Pons (tissue), 1 donor: ENCODE measurements at regions not wholly inside any gene's neighbourhood (a gene's known extent, or its start where the extent isn't known, plus 50 kb on each side); places are given as distances from the start of the nearest gene placed in this dataset.

Source experiments
- DNase-seq: peaks from one replicate; pipeline ENCODE4 v3.0.0-alpha.2; 2016; ENCODE audit warnings: low spot score

GRCh38 chr13:109977212-109977968 lies 191.0 kb upstream of the IRS2 start:
- DNase-seq = no peak

GRCh38 chr13:109976206-109976997 lies 190.0 kb upstream of the IRS2 start:
- DNase-seq = no peak

- DNase-seq = no peak
These were observed 188.0 kb upstream of the IRS2 start for GRCh38 chr13:109974354-109974753.

GRCh38 chr13:109973279-109973678 lies 186.9 kb upstream of the IRS2 start:
- no peak for DNase-seq

- no peak for DNase-seq
These were observed 185.2 kb upstream of the IRS2 start for GRCh38 chr13:109971456-109972090.

GRCh38 chr13:109971006-109971405 lies 184.6 kb upstream of the IRS2 start:
- DNase-seq = no peak

GRCh38 chr13:109968876-109969577 lies 182.6 kb upstream of the IRS2 start:
- no peak for DNase-seq

GRCh38 chr13:109963960-109964563 lies 177.7 kb upstream of the IRS2 start:
- DNase-seq = no peak

GRCh38 chr13:109963384-109963783 lies 177.0 kb upstream of the IRS2 start:
- no peak for DNase-seq

GRCh38 chr13:109959903-109960302 lies 173.5 kb upstream of the IRS2 start:
- no peak for DNase-seq

- no peak for DNase-seq
These were observed 171.5 kb upstream of the IRS2 start for GRCh38 chr13:109957875-109958274.

- DNase-seq = no peak
These were observed 169.2 kb upstream of the IRS2 start for GRCh38 chr13:109955598-109955997.

GRCh38 chr13:109954441-109954840 lies 168.1 kb upstream of the IRS2 start:
- DNase-seq = no peak

GRCh38 chr13:109951491-109951890 lies 165.1 kb upstream of the IRS2 start:
- no peak for DNase-seq

- DNase-seq = no peak
These were observed 163.0 kb upstream of the IRS2 start for GRCh38 chr13:109949397-109949796.

GRCh38 chr13:109947006-109947405 lies 160.6 kb upstream of the IRS2 start:
- DNase-seq = no peak

- no peak for DNase-seq
These were observed 159.0 kb upstream of the IRS2 start for GRCh38 chr13:109945206-109945960.

- DNase-seq = no peak
These were observed 155.6 kb upstream of the IRS2 start for GRCh38 chr13:109941951-109942350.

- DNase-seq = no peak
These were observed 154.8 kb upstream of the IRS2 start for GRCh38 chr13:109941221-109941620.

- DNase-seq = no peak
These were observed 154.3 kb upstream of the IRS2 start for GRCh38 chr13:109940637-109941036.

GRCh38 chr13:109939838-109940237 lies 153.5 kb upstream of the IRS2 start:
- no peak for DNase-seq
